ENCODE measurements at regions not wholly inside any gene's neighbourhood (a gene's known extent, or its start where the extent isn't known, plus 50 kb on each side); places are given as distances from the start of the nearest gene placed in this dataset.

- no peaks in the 10 kb centered on the region for H4K20me1 ChIP-seq (ENCODE audit: insufficient read depth)
- no peaks in the 10 kb centered on the region for H3K27me3 ChIP-seq (ENCODE audit: insufficient read depth, low read length)
- no peak for DNase-seq (ENCODE audit: low read depth, low spot score)
- no peaks in the 10 kb centered on the region for H3K4me1 ChIP-seq (ENCODE audit: control insufficient read depth in 1 of 2, insufficient read depth in 2 of 2, low read length in 2 of 2)
- H3K9ac ChIP-seq (ENCODE audit: low read length) = no peak overlapping the region
- no TSS peak for BruUV-seq (replicated peaks)
- H3K4me3 ChIP-seq (replicated peaks in 1 of 2; ENCODE audit: low read depth in 1 of 2, low read length in 2 of 2) = no peak overlapping the region
- ChIA-PET RAD21 (ENCODE audit: low non-redundant PET in 1 of 2, low total read pairs in 2 of 2, uncharacterized antibody in 2 of 2, unreplicated experiment in 2 of 2) (no interaction called here), CTCF (no interaction called here), POLR2A (no interaction called here)
- no peak overlapping the region for H3K4me2 ChIP-seq (ENCODE audit: low read length)
- no peak for ATAC-seq
- no peak overlapping the region for H2AFZ ChIP-seq (ENCODE audit: low read depth, low read length, poor library complexity, severe bottlenecking)
- intact Hi-C loops (cut with micrococcal nuclease) = no loop called here
- H3K36me3 ChIP-seq (ENCODE audit: control insufficient read depth in 1 of 2, insufficient read depth in 2 of 2, low read length in 2 of 2) = no peaks in the 10 kb centered on the region
- H3K79me2 ChIP-seq (ENCODE audit: insufficient read depth, low read length) = no peaks in the 10 kb centered on the region
- peaks cover 0 to 28% of the 10 kb centered on the region in 2 experiments; a peak in 2 of 4 replicates for H3K9me3 ChIP-seq (ENCODE audit: control insufficient read depth in 1 of 2, insufficient read depth in 1 of 2, low read depth in 1 of 2, low read length in 2 of 2)
- TF ChIP-seq SIN3A (IDR thresholded peaks at IDR 0.05; ENCODE audit: low read depth) = no peak
- TF ChIP-seq MAX (IDR thresholded peaks at IDR 0.05) = no peak
- no peak for TF ChIP-seq ELF1 (IDR thresholded peaks at IDR 0.05; ENCODE audit: borderline replicate concordance, low read depth)
- TF ChIP-seq SRF (IDR thresholded peaks at IDR 0.05; ENCODE audit: low read depth) = no peak
- no peak for TF ChIP-seq EZH2phosphoT487 (IDR thresholded peaks at IDR 0.05; ENCODE audit: borderline replicate concordance)
- no peak for TF ChIP-seq ZBTB33 (IDR thresholded peaks at IDR 0.05; ENCODE audit: extremely low read depth, insufficient replicate concordance, low read length)
- no peak for TF ChIP-seq JUND (IDR thresholded peaks at IDR 0.05)
- no peak for TF ChIP-seq CTCF (IDR thresholded peaks at IDR 0.05 in 2 of 3, conservative IDR thresholded peaks at IDR 0.05 in 1 of 3; ENCODE audit: borderline replicate concordance in 1 of 3, insufficient read depth in 1 of 3, low read depth in 2 of 3, low read length in 2 of 3)
- TF ChIP-seq TCF7L2 (IDR thresholded peaks at IDR 0.05; ENCODE audit: borderline replicate concordance, extremely low read depth, insufficient read depth, insufficient read length) = no peak
- TF ChIP-seq POLR2AphosphoS5 (IDR thresholded peaks at IDR 0.05; ENCODE audit: low read depth, low read length) = no peak
- TF ChIP-seq ATF3 (IDR thresholded peaks at IDR 0.05) = no peak
- TF ChIP-seq RAD21 (IDR thresholded peaks at IDR 0.05; ENCODE audit: low read depth) = no peak
- TF ChIP-seq EZH2 (IDR thresholded peaks at IDR 0.05) = no peak
- no peak for TF ChIP-seq FOSL1 (IDR thresholded peaks at IDR 0.05; ENCODE audit: low read depth)
- no peak for TF ChIP-seq REST (IDR thresholded peaks at IDR 0.05; ENCODE audit: low read depth)
- no peak overlapping the region for H3K27ac ChIP-seq (ENCODE audit: low read depth, low read length)
- H3K9me2 ChIP-seq (ENCODE audit: insufficient read depth) = no peaks in the 10 kb centered on the region
Observed at GRCh38 chr5:8576178-8576577, 707.2 kb downstream of the MTRR start.
